HEK293 (cell line): ENCODE measurements at regions not wholly inside any gene's neighbourhood (a gene's known extent, or its start where the extent isn't known, plus 50 kb on each side); places are given as distances from the start of the nearest gene placed in this dataset.

Source experiments
- CTCF ChIA-PET: fragments of 350-600 bp; formaldehyde crosslinking; extraction: SDS; loops from one replicate; lab custom pipeline; 2021; ENCODE audit warnings: antibody characterized with exemption; lab: Yijun Ruan, JAX
- POLR2A ChIA-PET: fragments of 300-600 bp; formaldehyde crosslinking; extraction: SDS; loops from one replicate; lab custom pipeline; 2020; ENCODE audit warnings: antibody characterized with exemption, inconsistent platforms; lab: Yijun Ruan, JAX
- H3K27ac ChIP-seq: fragments of 200-500 bp; sonication (Bioruptor generic); 2 replicates; pipeline ENCODE4 v1.5.1; 2014; ENCODE audit warnings: low read depth, low read length, control low read depth, inconsistent platforms; ENCODE audit errors: extremely low read depth
- H3K36me3 ChIP-seq, 2 experiments: fragments of 200-500 bp in 1 of 2; sonication (Bioruptor generic) in 1 of 2; 1 replicate in 1 of 2; 2 replicates in 1 of 2; pipeline ENCODE4 v1.5.1; 2014 to 2017; ENCODE audit warnings: inconsistent platforms in 2 of 2, low read length in 2 of 2; ENCODE audit not compliant: control insufficient read depth in 2 of 2, insufficient read depth in 1 of 2
- H3K4me1 ChIP-seq: fragments of 200-500 bp; sonication (Bioruptor generic); 2 replicates; pipeline ENCODE4 v1.5.1; 2014; ENCODE audit warnings: mild to moderate bottlenecking, low read length, inconsistent platforms; ENCODE audit not compliant: control insufficient read depth, insufficient read depth
- H3K4me3 ChIP-seq: 2 replicates; pipeline ENCODE4 v1.5.1; 2011; ENCODE audit warnings: low read depth, mild to moderate bottlenecking, control low read depth, low read length, moderate library complexity
- H3K9me3 ChIP-seq: fragments of 200-500 bp; sonication (Bioruptor generic); 2 replicates; pipeline ENCODE4 v1.5.1; 2014; ENCODE audit warnings: low read depth, low read length, inconsistent platforms; ENCODE audit not compliant: control insufficient read depth, insufficient read depth
- CTCF ChIP-seq: fragments of 450-650 bp; formaldehyde crosslinking; IDR thresholded peaks from 2 replicates; pipeline ENCODE4 v1.5.1; 2016; ENCODE audit warnings: missing biosample characterization, missing genetic modification characterization
- GLI4 ChIP-seq: fragments of 450-650 bp; formaldehyde crosslinking; IDR thresholded peaks from 2 replicates; pipeline ENCODE4 v1.5.1; 2016; ENCODE audit warnings: missing biosample characterization, missing genetic modification characterization
- PBX3 ChIP-seq: sonication (generic); formaldehyde crosslinking; IDR thresholded peaks from 2 replicates; pipeline ENCODE4 v1.8.1; 2022; ENCODE audit warnings: mild to moderate bottlenecking, moderate library complexity, missing genetic modification reagents
- PRDM6 ChIP-seq: fragments of 450-650 bp; formaldehyde crosslinking; IDR thresholded peaks from 2 replicates; pipeline ENCODE4 v1.5.1; 2017; ENCODE audit warnings: missing biosample characterization, missing genetic modification characterization
- SALL2 ChIP-seq: fragments of 450-650 bp; formaldehyde crosslinking; IDR thresholded peaks from 2 replicates; pipeline ENCODE4 v1.5.0; 2017; ENCODE audit warnings: missing biosample characterization, mild to moderate bottlenecking, missing genetic modification characterization, borderline replicate concordance
- ZBTB1 ChIP-seq: fragments of 450-650 bp; formaldehyde crosslinking; IDR thresholded peaks from 2 replicates; pipeline ENCODE4 v1.5.1; 2016; ENCODE audit warnings: missing biosample characterization, missing genetic modification characterization
- ZBTB17 ChIP-seq: fragments of 450-650 bp; formaldehyde crosslinking; IDR thresholded peaks from 2 replicates; pipeline ENCODE4 v1.5.1; 2016; ENCODE audit warnings: missing biosample characterization, missing genetic modification characterization
- ZBTB7A ChIP-seq: fragments of 450-650 bp; formaldehyde crosslinking; IDR thresholded peaks from 2 replicates; pipeline ENCODE4 v1.5.1; 2016; ENCODE audit warnings: low read depth, missing biosample characterization, missing genetic modification characterization
- ZNF10 ChIP-seq: fragments of 450-650 bp; formaldehyde crosslinking; IDR thresholded peaks from 2 replicates; pipeline ENCODE4 v1.5.1; 2017; ENCODE audit warnings: missing biosample characterization, missing genetic modification characterization
- ZNF133 ChIP-seq: fragments of 450-650 bp; formaldehyde crosslinking; IDR thresholded peaks from 2 replicates; pipeline ENCODE4 v1.5.1; 2016; ENCODE audit warnings: missing biosample characterization, missing genetic modification characterization
- ZNF292 ChIP-seq: fragments of 450-650 bp; formaldehyde crosslinking; IDR thresholded peaks from 2 replicates; pipeline ENCODE4 v1.5.1; 2016; ENCODE audit warnings: low read depth, missing biosample characterization, missing genetic modification characterization, borderline replicate concordance
- ZNF426 ChIP-seq: fragments of 450-650 bp; formaldehyde crosslinking; IDR thresholded peaks from 2 replicates; pipeline ENCODE4 v1.5.1; 2017; ENCODE audit warnings: missing biosample characterization, missing genetic modification characterization, mild to moderate bottlenecking, inconsistent platforms, moderate library complexity
- ZNF654 ChIP-seq: fragments of 450-650 bp; formaldehyde crosslinking; IDR thresholded peaks from 2 replicates; pipeline ENCODE4 v1.5.1; 2016; ENCODE audit warnings: low read depth, missing biosample characterization, missing genetic modification characterization
- ZNF670 ChIP-seq: fragments of 450-650 bp; formaldehyde crosslinking; IDR thresholded peaks from 2 replicates; pipeline ENCODE4 v1.5.1; 2016; ENCODE audit warnings: missing biosample characterization, missing genetic modification characterization, low read depth
- ZNF792 ChIP-seq: fragments of 450-650 bp; formaldehyde crosslinking; IDR thresholded peaks from 2 replicates; pipeline ENCODE4 v1.5.1; 2016; ENCODE audit warnings: missing biosample characterization, missing genetic modification characterization

- Histone ChIP-seq H3K9me3 (no peaks in the 10 kb centered on the region), H3K36me3 (no peaks in the 10 kb centered on the region), H3K4me1 (no peaks in the 10 kb centered on the region), H3K27ac (no peak overlapping the region), H3K4me3 (no peak overlapping the region)
- TF ChIP-seq ZNF654 (tag by site-specific recombination), result peak; percentile 60
- TF ChIP-seq CTCF (tag by site-specific recombination), result peak; percentile 41; the same call in 1 of the 2 replicates
- TF ChIP-seq ZBTB17 (tag by site-specific recombination), result 0 out of 2 replicates have a peak, but pooled peaks have one; percentile 30
- TF ChIP-seq ZNF670 (tag by site-specific recombination), result no peak
- POLR2A ChIA-PET, result no interaction called here
- CTCF ChIA-PET, result interaction anchor here (0.6 to 5.9 kb wide), 24 partner anchors 10 to 1679 kb away, joined by 3 to 32 read pairs (median 3); no protein-coding TSS in a partner anchor
Observed at GRCh38 chr6:97440590-97441176, 157.7 kb upstream of the MMS22L start.

- Histone ChIP-seq H3K9me3 (no peaks in the 10 kb centered on the region), H3K4me3 (no peak overlapping the region), H3K36me3 (no peaks in the 10 kb centered on the region), H3K4me1 (no peaks in the 10 kb centered on the region), H3K27ac (no peak overlapping the region)
- no peak for TF ChIP-seq ZNF133
- no peak for TF ChIP-seq ZNF10 (tag by site-specific recombination)
- no peak for TF ChIP-seq ZNF792
- TF ChIP-seq PRDM6, result no peak
- no peak for TF ChIP-seq ZBTB7A (tag by site-specific recombination)
- TF ChIP-seq PBX3, result no peak
- ChIA-PET CTCF (interaction anchor here (0.6 to 1.2 kb wide), 4 partner anchors 24 to 1078 kb away, joined by 3 read pairs; no protein-coding TSS in a partner anchor), POLR2A (no interaction called here)
Observed at GRCh38 chr6:97443408-97444080, 160.5 kb upstream of the MMS22L start.

GRCh38 chr6:97445407-97445806 is 162.4 kb upstream of the MMS22L start:
- ChIA-PET CTCF (interaction anchor here (1.1 kb wide), 1 partner anchor 8 kb away, joined by 5 read pairs; no protein-coding TSS in a partner anchor), POLR2A (no interaction called here)
- no peaks in the 10 kb centered on the region for H3K9me3 ChIP-seq
- no peaks in the 10 kb centered on the region for H3K36me3 ChIP-seq
- no peak overlapping the region for H3K4me3 ChIP-seq
- TF ChIP-seq ZNF292, result no peak
- no peak for TF ChIP-seq ZBTB1 (tag by site-specific recombination)
- no peak for TF ChIP-seq SALL2 (tag by site-specific recombination)
- TF ChIP-seq ZNF426 (tag by site-specific recombination), result no peak
- TF ChIP-seq GLI4 (tag by site-specific recombination), result no peak
- no peaks in the 10 kb centered on the region for H3K4me1 ChIP-seq
- no peak overlapping the region for H3K27ac ChIP-seq
